Tibial artery (tissue), 4 donors: ENCODE measurements at regions not wholly inside any gene's neighbourhood (a gene's known extent, or its start where the extent isn't known, plus 50 kb on each side); places are given as distances from the start of the nearest gene placed in this dataset.

Experiments
- DNase-seq, 2 donors: peaks; one replicate each; pipeline ENCODE4 v3.0.0-alpha.2; 2019
- H3K27ac ChIP-seq, 2 donors: fragments of 200-600 bp; sonication (generic) in 1 of 2; 1 replicate in 1 of 2; 2 replicates in 1 of 2; pipeline ENCODE4 v1.5.1; 2018 to 2019; ENCODE audit warnings: mild to moderate bottlenecking in 1 of 2
- H3K27me3 ChIP-seq, 2 donors: fragments of 200-600 bp; sonication (generic) in 1 of 2; one replicate each; pipeline versions ENCODE4 v1.5.1 to v1.6.0; 2016 to 2019
- H3K36me3 ChIP-seq, 3 donors: fragments of 200-600 bp; sonication (generic) in 2 of 3; one replicate each; pipeline ENCODE4 v1.5.1; 2016 to 2019; ENCODE audit warnings: mild to moderate bottlenecking in 2 of 3
- H3K4me1 ChIP-seq, 4 donors: fragments of 200-600 bp; sonication (generic) in 2 of 4; 1 replicate in 3 of 4; 2 replicates in 1 of 4; pipeline ENCODE4 v1.5.1; 2016 to 2019
- H3K4me3 ChIP-seq, 2 donors: fragments of 200-600 bp; sonication (generic) in 1 of 2; 1 replicate in 1 of 2; 2 replicates in 1 of 2; pipeline ENCODE4 v1.5.1; 2018 to 2019; ENCODE audit warnings: mild to moderate bottlenecking in 2 of 2
- H3K9me3 ChIP-seq, 3 donors: fragments of 200-600 bp; sonication (generic) in 1 of 3; one replicate each; pipeline ENCODE4 v1.5.1; 2016 to 2019
- CTCF ChIP-seq, 2 experiments: fragments of 200-600 bp in 1 of 2; fragments of 450-650 bp in 1 of 2; IDR thresholded peaks; one replicate each; pipeline ENCODE4 v1.5.1; 2017 to 2019; ENCODE audit warnings: antibody characterized with exemption in 2 of 2, mild to moderate bottlenecking in 1 of 2, moderate library complexity in 1 of 2
- intact Hi-C: fragments of 100-400 bp; cut with DNase I; formaldehyde crosslinking; loops from one replicate; pipeline ENCODE4 v1.15.0; 2023; ENCODE audit warnings: low total_unique reads

GRCh38 chr3:130227540-130227939 is 117.9 kb upstream of the COL6A5 start:
- TF ChIP-seq CTCF (IDR thresholded peaks at IDR 0.05) = no peak
- H3K4me3 ChIP-seq = no peak overlapping the region
- no peak for DNase-seq

GRCh38 chr3:130242850-130243569 is 102.5 kb upstream of the COL6A5 start:
- intact Hi-C loops = no loop called here
- Histone ChIP-seq H3K9me3 (no peaks in the 10 kb centered on the region), H3K27ac (no peak overlapping the region), H3K27me3 (no peaks in the 10 kb centered on the region), H3K4me3 (no peak overlapping the region), H3K4me1 (no peaks in the 10 kb centered on the region), H3K36me3 (no peaks in the 10 kb centered on the region)
- DNase-seq = no peak
- TF ChIP-seq CTCF (IDR thresholded peaks at IDR 0.05) = no peak

More at GRCh38 chr3:130227540-130227939, 117.9 kb upstream of the COL6A5 start:
- Histone ChIP-seq H3K27ac (no peak overlapping the region), H3K36me3 (no peaks in the 10 kb centered on the region), H3K4me1 (no peaks in the 10 kb centered on the region), H3K9me3 (no peaks in the 10 kb centered on the region), H3K27me3 (no peaks in the 10 kb centered on the region)
- intact Hi-C loops = no loop called here

DNA sequence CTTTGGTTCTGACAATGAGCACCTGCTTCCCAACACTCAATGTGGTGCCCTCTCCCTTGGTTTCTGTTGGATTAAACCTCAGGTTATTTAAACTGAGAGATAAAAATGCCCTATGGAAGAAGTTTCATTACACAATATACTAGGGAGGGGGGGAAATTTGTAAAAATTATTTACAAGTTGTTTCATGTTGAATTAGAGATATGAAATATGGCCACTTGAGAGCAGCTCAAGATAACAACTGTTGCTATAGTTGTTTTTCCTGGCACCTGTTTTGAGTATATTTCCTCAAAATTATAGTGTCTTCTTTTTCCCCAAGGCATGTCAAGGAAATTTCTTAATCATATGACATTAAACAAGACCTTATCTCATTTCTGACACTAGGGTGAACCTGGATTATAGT is 101.7 kb upstream of the COL6A5 start:
- Histone ChIP-seq H3K9me3 (no peaks in the 10 kb centered on the region), H3K4me3 (no peak overlapping the region), H3K27me3 (no peaks in the 10 kb centered on the region), H3K27ac (no peak overlapping the region), H3K4me1 (no peaks in the 10 kb centered on the region), H3K36me3 (no peaks in the 10 kb centered on the region)
- no peak for TF ChIP-seq CTCF (IDR thresholded peaks at IDR 0.05)
- intact Hi-C loops = no loop called here
- no peak for DNase-seq

DNA sequence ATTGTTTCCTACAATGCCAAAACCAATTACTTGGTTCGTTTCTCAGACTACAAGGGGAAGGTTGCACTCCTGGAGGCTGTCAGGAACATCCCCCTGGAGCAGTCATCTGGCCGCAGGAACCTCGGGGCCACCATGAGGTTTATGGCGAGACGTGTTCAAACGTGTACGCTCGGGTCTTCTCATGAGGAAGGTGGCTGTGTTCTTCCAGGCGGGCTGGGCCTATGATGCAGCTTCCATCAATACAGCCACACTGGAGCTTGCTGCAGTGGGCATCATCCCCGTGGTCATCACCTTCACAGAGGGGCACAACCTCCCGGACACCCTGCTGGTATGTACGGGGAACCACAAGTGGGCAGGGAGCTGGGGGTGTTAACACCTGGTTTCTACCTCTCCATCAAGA is 94.5 kb upstream of the COL6A5 start:
- H3K9me3 ChIP-seq = no peaks in the 10 kb centered on the region
- no peaks in the 10 kb centered on the region for H3K4me1 ChIP-seq
- DNase-seq = no peak
- no peak overlapping the region for H3K27ac ChIP-seq
- H3K4me3 ChIP-seq = no peak overlapping the region
- H3K36me3 ChIP-seq = no peaks in the 10 kb centered on the region
- H3K27me3 ChIP-seq = no peaks in the 10 kb centered on the region
- intact Hi-C loops = no loop called here
- no peak for TF ChIP-seq CTCF (IDR thresholded peaks at IDR 0.05)

- H3K9me3 ChIP-seq = no peaks in the 10 kb centered on the region
- H3K4me1 ChIP-seq = no peaks in the 10 kb centered on the region
- H3K36me3 ChIP-seq = no peaks in the 10 kb centered on the region
Observed at GRCh38 chr3:130255442-130255841, 90.0 kb upstream of the COL6A5 start.

More at GRCh38 chr3:130255442-130255841, 90.0 kb upstream of the COL6A5 start:
- Histone ChIP-seq H3K27ac (no peak overlapping the region), H3K27me3 (no peaks in the 10 kb centered on the region), H3K4me3 (no peak overlapping the region)
- TF ChIP-seq CTCF (IDR thresholded peaks at IDR 0.05) = no peak
- intact Hi-C loops = no loop called here
- no peak for DNase-seq
